Tibial nerve (tissue), 4 donors: ENCODE measurements at regions not wholly inside any gene's neighbourhood (a gene's known extent, or its start where the extent isn't known, plus 50 kb on each side); places are given as distances from the start of the nearest gene placed in this dataset.
"Not testable (repeated sequence)": the region's sequence is repeated elsewhere in the genome, so short reads cannot be mapped to it uniquely, and the experiment has no call there.

ENCODE experiments used
- DNase-seq, 2 donors: peaks; one replicate each; pipeline ENCODE4 v3.0.0-alpha.2; 2019; ENCODE audit warnings: low spot score in 2 of 2
- H3K27ac ChIP-seq, 4 donors: fragments of 200-600 bp; sonication (generic) in 3 of 4; one replicate each; pipeline ENCODE4 v1.5.1; 2017 to 2019; ENCODE audit warnings: mild to moderate bottlenecking in 1 of 4
- H3K27me3 ChIP-seq, 2 donors: fragments of 200-600 bp; sonication (generic) in 1 of 2; one replicate each; pipeline versions ENCODE4 v1.5.1 to v1.6.0; 2017 to 2019
- H3K36me3 ChIP-seq, 3 donors: fragments of 200-600 bp; sonication (generic); one replicate each; pipeline ENCODE4 v1.5.1; 2018 to 2019
- H3K4me1 ChIP-seq, 4 donors: fragments of 200-600 bp; sonication (generic) in 3 of 4; one replicate each; pipeline ENCODE4 v1.5.1; 2017 to 2019
- H3K4me3 ChIP-seq, 4 donors: fragments of 200-600 bp; sonication (generic) in 3 of 4; one replicate each; pipeline ENCODE4 v1.5.1; 2017 to 2019; ENCODE audit warnings: mild to moderate bottlenecking in 1 of 4, moderate library complexity in 1 of 4
- H3K9me3 ChIP-seq, 4 donors: fragments of 200-600 bp; sonication (generic) in 3 of 4; one replicate each; pipeline ENCODE4 v1.5.1; 2017 to 2019
- EP300 ChIP-seq, 2 donors: sonication (generic); formaldehyde crosslinking; IDR thresholded peaks; one replicate each; pipeline ENCODE4 v1.6.1; 2017; ENCODE audit warnings: antibody characterized with exemption in 2 of 2, mild to moderate bottlenecking in 1 of 2
- POLR2A ChIP-seq, 2 donors: fragments of 450-650 bp; IDR thresholded peaks; one replicate each; pipeline ENCODE4 v1.6.1; 2017; ENCODE audit warnings: antibody characterized with exemption in 2 of 2, mild to moderate bottlenecking in 2 of 2, moderate library complexity in 2 of 2
- whole genome bisulfite sequencing, 2 donors: methylation state at CpG; one replicate each; pipeline ENCODE4 v1.1.5; 2018; 5-methylcytosine and 5-hydroxymethylcytosine counted together
- TF ChIP-seq, protein P1 (sequence below), 5 experiments: fragments of 200-600 bp in 3 of 5; fragments of 450-650 bp in 2 of 5; sonication (generic) in 3 of 5; IDR thresholded peaks; one replicate each; pipeline ENCODE4 v1.5.1; 2016 to 2019; ENCODE audit warnings: antibody characterized with exemption in 5 of 5, mild to moderate bottlenecking in 3 of 5, moderate library complexity in 2 of 5

- no peaks in the 10 kb centered on the region for H3K4me1 ChIP-seq
- H3K27ac ChIP-seq, result no peak overlapping the region
- no peaks in the 10 kb centered on the region for H3K27me3 ChIP-seq
- H3K4me3 ChIP-seq, result no peak overlapping the region
- H3K9me3 ChIP-seq, result no peaks in the 10 kb centered on the region
- DNase-seq, result no peak
- 78 to 85% methylated on average over 6 of the region's 6 CpGs for WGBS, 2 donors
- H3K36me3 ChIP-seq, result no peaks in the 10 kb centered on the region
- TF ChIP-seq POLR2A (IDR thresholded peaks at IDR 0.05), result no peak
- TF ChIP-seq EP300 (IDR thresholded peaks at IDR 0.05), result no peak
- TF ChIP-seq, protein P1, sequence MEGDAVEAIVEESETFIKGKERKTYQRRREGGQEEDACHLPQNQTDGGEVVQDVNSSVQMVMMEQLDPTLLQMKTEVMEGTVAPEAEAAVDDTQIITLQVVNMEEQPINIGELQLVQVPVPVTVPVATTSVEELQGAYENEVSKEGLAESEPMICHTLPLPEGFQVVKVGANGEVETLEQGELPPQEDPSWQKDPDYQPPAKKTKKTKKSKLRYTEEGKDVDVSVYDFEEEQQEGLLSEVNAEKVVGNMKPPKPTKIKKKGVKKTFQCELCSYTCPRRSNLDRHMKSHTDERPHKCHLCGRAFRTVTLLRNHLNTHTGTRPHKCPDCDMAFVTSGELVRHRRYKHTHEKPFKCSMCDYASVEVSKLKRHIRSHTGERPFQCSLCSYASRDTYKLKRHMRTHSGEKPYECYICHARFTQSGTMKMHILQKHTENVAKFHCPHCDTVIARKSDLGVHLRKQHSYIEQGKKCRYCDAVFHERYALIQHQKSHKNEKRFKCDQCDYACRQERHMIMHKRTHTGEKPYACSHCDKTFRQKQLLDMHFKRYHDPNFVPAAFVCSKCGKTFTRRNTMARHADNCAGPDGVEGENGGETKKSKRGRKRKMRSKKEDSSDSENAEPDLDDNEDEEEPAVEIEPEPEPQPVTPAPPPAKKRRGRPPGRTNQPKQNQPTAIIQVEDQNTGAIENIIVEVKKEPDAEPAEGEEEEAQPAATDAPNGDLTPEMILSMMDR (IDR thresholded peaks at IDR 0.05), result no peak
These were observed 212.5 kb upstream of the GRIK2 start for GRCh38 chr6:101181006-101181405.

- H3K4me3 ChIP-seq, H3K4me1 ChIP-seq, H3K36me3 ChIP-seq, DNase-seq, H3K27ac ChIP-seq, H3K27me3 ChIP-seq: not testable (repeated sequence)
- 85 to 88% methylated on average over 12 of the region's 12 CpGs for WGBS, 2 donors
- H3K9me3 ChIP-seq, result peaks cover 0 to 17% (median 0%) of the 10 kb centered on the region in 4 donors
These were observed 205.2 kb upstream of the GRIK2 start for GRCh38 chr6:101188285-101188798.

GRCh38 chr6:101195588-101195987 lies 197.9 kb upstream of the GRIK2 start:
- Histone ChIP-seq H3K36me3 (no peaks in the 10 kb centered on the region), H3K9me3 (peaks cover 0 to 7% (median 2%) of the 10 kb centered on the region in 4 donors), H3K27ac (no peak overlapping the region), H3K4me1 (no peaks in the 10 kb centered on the region), H3K27me3 (no peaks in the 10 kb centered on the region), H3K4me3 (no peak overlapping the region)
- no peak for TF ChIP-seq POLR2A (IDR thresholded peaks at IDR 0.05)
- TF ChIP-seq EP300 (IDR thresholded peaks at IDR 0.05), result no peak
- TF ChIP-seq, protein P1 (IDR thresholded peaks at IDR 0.05), result no peak
- DNase-seq, result no peak

- Histone ChIP-seq H3K4me1 (no peaks in the 10 kb centered on the region), H3K9me3 (no peaks in the 10 kb centered on the region), H3K36me3 (no peaks in the 10 kb centered on the region), H3K27ac (no peak overlapping the region), H3K4me3 (no peak overlapping the region), H3K27me3 (no peaks in the 10 kb centered on the region)
- TF ChIP-seq POLR2A (IDR thresholded peaks at IDR 0.05) (no peak), EP300 (IDR thresholded peaks at IDR 0.05) (no peak)
- TF ChIP-seq, protein P1 (IDR thresholded peaks at IDR 0.05), result no peak
- no peak for DNase-seq
These were observed 194.1 kb upstream of the GRIK2 start for GRCh38 chr6:101199441-101199840.

GRCh38 chr6:101202867-101203374 lies 190.6 kb upstream of the GRIK2 start:
- H3K36me3 ChIP-seq, result no peaks in the 10 kb centered on the region
- DNase-seq, result no peak
- no peak overlapping the region for H3K27ac ChIP-seq
- H3K27me3 ChIP-seq, result no peaks in the 10 kb centered on the region
- no peaks in the 10 kb centered on the region for H3K4me1 ChIP-seq
- no peaks in the 10 kb centered on the region for H3K9me3 ChIP-seq
- TF ChIP-seq EP300 (IDR thresholded peaks at IDR 0.05) (no peak), POLR2A (IDR thresholded peaks at IDR 0.05) (no peak)
- TF ChIP-seq, protein P1 (IDR thresholded peaks at IDR 0.05), result no peak
- no peak overlapping the region for H3K4me3 ChIP-seq

GRCh38 chr6:101203664-101204063 lies 189.8 kb upstream of the GRIK2 start:
- H3K27ac ChIP-seq, result no peak overlapping the region
- no peaks in the 10 kb centered on the region for H3K9me3 ChIP-seq
- no peak for DNase-seq
- H3K27me3 ChIP-seq, result no peaks in the 10 kb centered on the region
- H3K4me3 ChIP-seq, result no peak overlapping the region
- TF ChIP-seq, protein P1 (IDR thresholded peaks at IDR 0.05), result no peak
- TF ChIP-seq EP300 (IDR thresholded peaks at IDR 0.05) (no peak), POLR2A (IDR thresholded peaks at IDR 0.05) (no peak)
- H3K36me3 ChIP-seq, result no peaks in the 10 kb centered on the region
- 84 to 85% methylated on average over 2 of the region's 2 CpGs for WGBS, 2 donors
- no peaks in the 10 kb centered on the region for H3K4me1 ChIP-seq
